ENCODE measurements at regions not wholly inside any gene's neighbourhood (a gene's known extent, or its start where the extent isn't known, plus 50 kb on each side); places are given as distances from the start of the nearest gene placed in this dataset.

DNA sequence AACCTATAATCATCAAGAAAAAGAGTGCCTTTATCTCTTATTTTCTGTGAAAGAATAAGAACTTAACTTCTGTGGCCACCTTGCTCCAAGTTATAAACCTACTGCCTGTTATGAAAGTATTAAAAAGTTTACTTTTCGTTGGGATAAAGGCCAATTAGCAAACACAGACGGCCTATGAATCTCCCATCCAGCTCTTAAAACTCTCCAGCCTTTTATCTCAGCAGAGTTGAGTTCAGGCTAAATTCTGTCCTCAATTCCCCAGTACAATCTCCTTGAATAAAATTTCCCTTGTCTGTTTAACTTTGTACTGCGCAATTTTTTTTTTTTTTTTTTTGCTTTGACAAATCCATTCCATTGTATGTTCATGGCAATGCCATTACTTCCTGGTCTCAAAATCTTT, 1058.4 kb downstream of the SLITRK5 start:
- ATAC-seq (no peak), FAIRE-seq (no peak), DNase-seq (ENCODE audit: extremely low read depth in 1 of 4, low spot score in 3 of 4) (no peak)
- intact Hi-C loops (cut with micrococcal nuclease): no loop called here
- Histone ChIP-seq H3K27me3 (ENCODE audit: control insufficient read depth in 2 of 2, insufficient read depth in 2 of 2, low read length in 2 of 2) (no peaks in the 10 kb centered on the region), H3K9me3 (replicated peaks; ENCODE audit: control insufficient read depth, insufficient read depth, low read depth, low read length) (no peaks in the 10 kb centered on the region), H3K79me2 (ENCODE audit: control insufficient read depth, insufficient read depth, low read length) (no peaks in the 10 kb centered on the region), H3K27ac (ENCODE audit: extremely low read depth, low read depth, low read length) (no peak overlapping the region), H3K36me3 (ENCODE audit: control insufficient read depth, insufficient read depth, low read length) (no peaks in the 10 kb centered on the region), H3K4me3 (no peak overlapping the region), H4K20me1 (replicated peaks; ENCODE audit: control insufficient read depth, insufficient read depth, low read length) (no peaks in the 10 kb centered on the region), H3K9me1 (ENCODE audit: control insufficient read depth, insufficient read depth, low read length) (no peaks in the 10 kb centered on the region), H3K9ac (ENCODE audit: insufficient read depth in 1 of 2, low read depth in 2 of 2, low read length in 2 of 2) (no peak overlapping the region), H2AFZ (ENCODE audit: low read depth, low read length) (no peak overlapping the region), H3K4me2 (ENCODE audit: insufficient read depth, low read length) (no peak overlapping the region), H3K4me1 (replicated peaks in 1 of 2; ENCODE audit: control insufficient read depth in 2 of 2, insufficient read depth in 2 of 2, low read length in 2 of 2) (no peaks in the 10 kb centered on the region)
- no peak for TF ChIP-seq ZNF830 (CRISPR knock-in tag; IDR thresholded peaks at IDR 0.05)
- TF ChIP-seq ZNF175 (CRISPR knock-in tag; IDR thresholded peaks at IDR 0.05; ENCODE audit: low read depth): no peak
- no peak for TF ChIP-seq NUFIP1 (IDR thresholded peaks at IDR 0.05; ENCODE audit: partially characterized antibody)
- no peak for TF ChIP-seq ARNT (IDR thresholded peaks at IDR 0.05)
- TF ChIP-seq PTBP1 (IDR thresholded peaks at IDR 0.05; ENCODE audit: low read depth, low read length): no peak
- TF ChIP-seq SUPT5H (IDR thresholded peaks at IDR 0.05): no peak
- ChIA-PET POLR2A (no interaction called here), CTCF (ENCODE audit: low intra/inter-chr PET ratio) (no interaction called here)
- in situ Hi-C loops (cut with MboI): no loop called here
- WGBS (ENCODE audit: insufficient coverage, low coverage, missing lambda C conversion rate): 2% methylated on average over 3 of the region's 3 CpGs
- no TSS peak for BruUV-seq (replicated peaks)

DNA sequence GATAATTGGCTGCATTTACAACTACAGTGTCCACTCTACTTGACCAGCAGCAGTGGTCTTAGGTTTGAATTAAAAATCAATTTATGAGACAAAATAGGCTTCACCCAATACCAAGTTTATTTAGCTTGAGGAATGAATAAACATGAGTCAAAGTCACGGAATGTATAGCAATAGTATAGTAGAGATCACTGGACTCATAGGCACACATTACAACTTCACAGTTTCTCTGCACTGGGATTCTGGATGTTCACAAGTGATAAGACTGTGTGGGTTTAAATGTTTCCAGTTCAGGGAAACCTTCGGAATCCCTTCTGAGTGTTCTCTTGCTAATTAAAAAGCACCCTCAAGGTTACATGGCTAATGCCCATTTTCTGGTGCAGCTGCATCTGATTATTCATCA, 1064.9 kb downstream of the SLITRK5 start:
- Histone ChIP-seq H3K9ac (ENCODE audit: insufficient read depth in 1 of 2, low read depth in 2 of 2, low read length in 2 of 2) (no peak overlapping the region), H3K4me1 (replicated peaks in 1 of 2; ENCODE audit: control insufficient read depth in 2 of 2, insufficient read depth in 2 of 2, low read length in 2 of 2) (no peaks in the 10 kb centered on the region), H3K36me3 (ENCODE audit: control insufficient read depth, insufficient read depth, low read length) (no peaks in the 10 kb centered on the region), H3K9me3 (replicated peaks; ENCODE audit: control insufficient read depth, insufficient read depth, low read depth, low read length) (no peaks in the 10 kb centered on the region), H3K9me1 (ENCODE audit: control insufficient read depth, insufficient read depth, low read length) (no peaks in the 10 kb centered on the region), H3K79me2 (ENCODE audit: control insufficient read depth, insufficient read depth, low read length) (no peaks in the 10 kb centered on the region), H3K27me3 (ENCODE audit: control insufficient read depth in 2 of 2, insufficient read depth in 2 of 2, low read length in 2 of 2) (no peaks in the 10 kb centered on the region), H3K4me2 (ENCODE audit: insufficient read depth, low read length) (no peak overlapping the region), H3K27ac (ENCODE audit: extremely low read depth, low read depth, low read length) (no peak overlapping the region), H3K4me3 (no peak overlapping the region), H2AFZ (ENCODE audit: low read depth, low read length) (no peak overlapping the region), H4K20me1 (replicated peaks; ENCODE audit: control insufficient read depth, insufficient read depth, low read length) (no peaks in the 10 kb centered on the region)
- ChIA-PET POLR2A (no interaction called here), CTCF (ENCODE audit: low intra/inter-chr PET ratio) (no interaction called here)
- 0% methylated on average over 2 of the region's 2 CpGs for WGBS (ENCODE audit: insufficient coverage, low coverage, missing lambda C conversion rate)
- no peak for FAIRE-seq
- BruUV-seq (replicated peaks): no TSS peak
- intact Hi-C loops (cut with micrococcal nuclease) (no loop called here), in situ Hi-C loops (cut with MboI) (no loop called here)
- TF ChIP-seq, protein P1, sequence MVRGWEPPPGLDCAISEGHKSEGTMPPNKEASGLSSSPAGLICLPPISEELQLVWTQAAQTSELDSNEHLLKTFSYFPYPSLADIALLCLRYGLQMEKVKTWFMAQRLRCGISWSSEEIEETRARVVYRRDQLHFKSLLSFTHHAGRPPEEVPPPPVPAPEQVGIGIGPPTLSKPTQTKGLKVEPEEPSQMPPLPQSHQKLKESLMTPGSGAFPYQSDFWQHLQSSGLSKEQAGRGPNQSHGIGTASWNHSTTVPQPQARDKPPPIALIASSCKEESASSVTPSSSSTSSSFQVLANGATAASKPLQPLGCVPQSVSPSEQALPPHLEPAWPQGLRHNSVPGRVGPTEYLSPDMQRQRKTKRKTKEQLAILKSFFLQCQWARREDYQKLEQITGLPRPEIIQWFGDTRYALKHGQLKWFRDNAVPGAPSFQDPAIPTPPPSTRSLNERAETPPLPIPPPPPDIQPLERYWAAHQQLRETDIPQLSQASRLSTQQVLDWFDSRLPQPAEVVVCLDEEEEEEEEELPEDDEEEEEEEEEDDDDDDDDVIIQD (CRISPR knock-in tag; IDR thresholded peaks at IDR 0.05): no peak
- ATAC-seq: no peak
- no peak for DNase-seq (ENCODE audit: extremely low read depth in 1 of 4, low spot score in 3 of 4)

Data from K562 (cell line).